RWPE1 (cell line): ENCODE measurements at regions not wholly inside any gene's neighbourhood (a gene's known extent, or its start where the extent isn't known, plus 50 kb on each side); places are given as distances from the start of the nearest gene placed in this dataset.

Experiments
- CTCF ChIA-PET: fragments of 350-600 bp; sonication (Branson Sonifier 250); formaldehyde crosslinking; extraction: SDS; loops from one replicate; lab custom pipeline; 2021; lab: Yijun Ruan, JAX
- POLR2A ChIA-PET: fragments of 400-600 bp; formaldehyde crosslinking; extraction: SDS; loops from one replicate; lab custom pipeline; 2020; ENCODE audit warnings: antibody characterized with exemption; ENCODE audit not compliant: low non-redundant PET; lab: Yijun Ruan, JAX
- DNase-seq: peaks from one replicate; pipeline ENCODE4 v3.0.0; 2012; ENCODE audit warnings: low spot score
- H3K27ac ChIP-seq: fragments of 450-650 bp; 2 replicates; pipeline ENCODE4 v1.5.1; 2017
- CTCF ChIP-seq: fragments of 450-650 bp; conservative IDR thresholded peaks from 2 replicates; pipeline ENCODE4 v1.5.1; 2017; ENCODE audit warnings: low read depth, mild to moderate bottlenecking

GRCh38 chr9:78515108-78515507, 218.2 kb downstream of the PSAT1 start:
- TF ChIP-seq CTCF, result no peak
- no peak overlapping the region for H3K27ac ChIP-seq
- CTCF ChIA-PET, result no interaction called here
- no peak for DNase-seq
- POLR2A ChIA-PET, result interaction anchor here (0.6 kb wide), 1 partner anchor 17 kb away, joined by 3 read pairs; no protein-coding TSS in a partner anchor

GRCh38 chr9:78519786-78520185, 222.9 kb downstream of the PSAT1 start:
- no peak overlapping the region for H3K27ac ChIP-seq
- no peak for DNase-seq
- POLR2A ChIA-PET, result no interaction called here
- CTCF ChIA-PET, result no interaction called here
- no peak for TF ChIP-seq CTCF

DNA sequence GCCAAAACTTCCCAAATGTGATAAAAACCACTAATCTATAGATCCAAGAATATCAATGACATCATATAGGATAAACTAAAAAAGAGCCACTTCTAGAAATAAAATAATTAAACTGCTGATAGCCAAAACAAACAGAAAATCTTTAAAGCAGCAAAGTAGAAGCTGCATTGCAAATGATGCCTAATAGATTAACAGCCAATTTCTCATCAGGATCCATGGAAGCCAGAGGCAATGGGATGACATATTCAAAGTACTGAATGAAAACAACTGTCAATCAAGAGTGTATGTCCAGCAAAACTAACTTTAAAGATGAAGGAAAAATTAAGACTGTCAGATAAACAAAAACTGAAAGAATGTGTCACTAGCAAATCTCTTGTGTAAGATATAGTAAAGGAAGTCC, 224.8 kb downstream of the PSAT1 start:
- no peak overlapping the region for H3K27ac ChIP-seq
- ChIA-PET CTCF (no interaction called here), POLR2A (no interaction called here)
- no peak for TF ChIP-seq CTCF
- DNase-seq, result no peak

GRCh38 chr9:78525986-78526560, 229.1 kb downstream of the PSAT1 start:
- POLR2A ChIA-PET, result no interaction called here
- no peak for DNase-seq
- H3K27ac ChIP-seq, result no peak overlapping the region
- CTCF ChIA-PET, result no interaction called here
- no peak for TF ChIP-seq CTCF

DNA sequence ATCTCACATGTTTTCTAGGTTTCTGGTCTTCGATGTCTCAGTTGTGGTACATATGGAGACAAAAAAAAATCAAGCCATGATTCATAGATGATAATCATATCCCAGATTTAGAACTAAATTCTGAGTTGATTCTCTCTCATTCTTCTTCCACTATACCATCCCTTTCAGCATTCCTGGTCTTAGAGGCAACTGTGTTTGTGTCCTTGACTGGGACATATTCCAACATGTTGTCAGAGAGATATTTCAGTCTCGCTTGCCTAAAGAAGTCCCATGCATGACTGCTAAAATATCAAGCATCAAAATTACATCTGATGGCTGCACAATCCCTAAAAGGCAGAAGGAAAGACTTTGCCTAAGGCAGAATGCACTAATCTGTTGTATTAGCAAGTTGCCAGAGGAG, 236.6 kb downstream of the PSAT1 start:
- no peak for DNase-seq
- ChIA-PET POLR2A (no interaction called here), CTCF (no interaction called here)
- no peak overlapping the region for H3K27ac ChIP-seq
- TF ChIP-seq CTCF, result no peak

GRCh38 chr9:78539188-78539587, 242.3 kb downstream of the PSAT1 start:
- no peak for TF ChIP-seq CTCF
- no peak overlapping the region for H3K27ac ChIP-seq
- CTCF ChIA-PET, result no interaction called here
- no peak for DNase-seq
- POLR2A ChIA-PET, result no interaction called here

GRCh38 chr9:78539904-78540303, 243.0 kb downstream of the PSAT1 start:
- ChIA-PET CTCF (interaction anchor here (0.5 kb wide), 1 partner anchor 273 kb away, joined by 9 read pairs; no protein-coding TSS in a partner anchor), POLR2A (no interaction called here)
- DNase-seq, result no peak
- no peak for TF ChIP-seq CTCF
- no peak overlapping the region for H3K27ac ChIP-seq
